ENCODE measurements at regions not wholly inside any gene's neighbourhood (a gene's known extent, or its start where the extent isn't known, plus 50 kb on each side); places are given as distances from the start of the nearest gene placed in this dataset.
A peak's percentile ranks its signal among the peaks of the same experiment; 100 is the strongest.

DNA sequence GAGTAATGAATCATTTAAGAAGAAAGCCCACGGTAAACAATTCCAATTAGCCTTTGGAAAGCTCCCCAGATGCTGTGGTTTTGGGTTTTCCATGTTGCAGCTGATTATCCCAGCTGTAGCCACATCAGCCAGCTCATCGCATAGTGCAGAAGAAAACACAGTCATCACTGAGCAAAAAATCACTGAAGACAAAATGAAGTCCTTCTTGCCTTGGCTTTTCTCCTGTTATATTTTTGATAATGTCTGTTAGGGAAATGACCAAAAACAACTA is 193.0 kb upstream of the C1QTNF7 start:
- DNase-seq: peak; percentile 96
- no peaks in the 10 kb centered on the region for H3K9me3 Mint-ChIP-seq
- H3K4me1 Mint-ChIP-seq (ENCODE audit: low read depth): peaks cover 59% of the 10 kb centered on the region
- peak overlapping the region; percentile 90 for H3K27ac Mint-ChIP-seq
- H3K27me3 Mint-ChIP-seq (ENCODE audit: insufficient read depth): peaks cover 10% of the 10 kb centered on the region
- no peaks in the 10 kb centered on the region for H3K36me3 Mint-ChIP-seq (ENCODE audit: low read depth)
- TF ChIP-seq, protein P1, sequence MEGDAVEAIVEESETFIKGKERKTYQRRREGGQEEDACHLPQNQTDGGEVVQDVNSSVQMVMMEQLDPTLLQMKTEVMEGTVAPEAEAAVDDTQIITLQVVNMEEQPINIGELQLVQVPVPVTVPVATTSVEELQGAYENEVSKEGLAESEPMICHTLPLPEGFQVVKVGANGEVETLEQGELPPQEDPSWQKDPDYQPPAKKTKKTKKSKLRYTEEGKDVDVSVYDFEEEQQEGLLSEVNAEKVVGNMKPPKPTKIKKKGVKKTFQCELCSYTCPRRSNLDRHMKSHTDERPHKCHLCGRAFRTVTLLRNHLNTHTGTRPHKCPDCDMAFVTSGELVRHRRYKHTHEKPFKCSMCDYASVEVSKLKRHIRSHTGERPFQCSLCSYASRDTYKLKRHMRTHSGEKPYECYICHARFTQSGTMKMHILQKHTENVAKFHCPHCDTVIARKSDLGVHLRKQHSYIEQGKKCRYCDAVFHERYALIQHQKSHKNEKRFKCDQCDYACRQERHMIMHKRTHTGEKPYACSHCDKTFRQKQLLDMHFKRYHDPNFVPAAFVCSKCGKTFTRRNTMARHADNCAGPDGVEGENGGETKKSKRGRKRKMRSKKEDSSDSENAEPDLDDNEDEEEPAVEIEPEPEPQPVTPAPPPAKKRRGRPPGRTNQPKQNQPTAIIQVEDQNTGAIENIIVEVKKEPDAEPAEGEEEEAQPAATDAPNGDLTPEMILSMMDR (IDR thresholded peaks at IDR 0.05): no peak
- no peak overlapping the region; the same call in 1 of the 2 replicates for H3K4me3 Mint-ChIP-seq

DNA sequence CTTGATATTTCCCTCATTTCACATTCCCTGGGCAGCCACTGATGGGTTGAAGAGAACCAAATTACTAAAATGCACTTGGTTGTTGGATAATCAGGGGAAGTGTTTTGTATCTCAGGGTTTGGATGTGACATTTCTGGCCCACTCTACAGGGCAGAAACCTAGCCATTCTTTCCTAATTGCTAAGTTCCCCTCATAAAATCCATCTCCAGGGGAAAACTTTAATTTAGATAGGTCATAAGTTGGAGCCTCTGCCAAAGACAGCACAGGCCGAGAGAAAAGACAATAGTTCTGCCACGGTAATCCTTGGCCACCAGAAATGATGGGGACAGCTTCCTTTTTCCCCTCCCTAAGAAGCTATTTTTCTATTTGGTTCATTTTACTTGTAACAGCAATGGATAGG is 192.7 kb upstream of the C1QTNF7 start:
- no peaks in the 10 kb centered on the region for H3K9me3 Mint-ChIP-seq
- peaks cover 62% of the 10 kb centered on the region for H3K4me1 Mint-ChIP-seq (ENCODE audit: low read depth)

DNA sequence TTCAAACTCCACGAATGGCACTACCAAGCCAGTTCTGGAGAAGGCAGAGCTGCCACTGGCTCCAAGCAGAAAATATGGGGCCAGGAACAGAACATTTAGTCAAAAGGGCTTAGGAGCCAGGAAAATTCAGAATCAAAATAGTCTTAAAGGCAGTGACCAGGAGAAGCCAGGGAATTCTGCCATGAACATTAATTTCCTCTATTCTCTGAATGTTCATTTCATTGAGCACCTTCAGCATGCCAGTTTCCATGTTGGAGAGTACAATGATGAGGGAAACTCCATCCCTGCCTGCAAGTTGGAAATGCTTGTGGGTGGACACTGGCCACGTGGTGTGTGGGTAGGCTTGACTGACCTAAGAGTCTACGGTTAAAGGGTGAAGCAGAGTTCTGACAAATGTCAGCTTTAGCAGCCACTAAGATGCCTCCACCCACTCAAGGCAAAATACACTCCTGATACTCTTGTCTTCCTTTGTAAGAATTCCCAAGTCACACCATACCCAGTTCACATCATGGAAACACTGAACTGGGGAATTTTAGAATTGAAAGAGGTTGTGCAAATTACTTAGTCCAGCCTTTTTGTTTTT is 190.1 kb upstream of the C1QTNF7 start:
- peaks cover 10% of the 10 kb centered on the region for H3K27me3 Mint-ChIP-seq (ENCODE audit: insufficient read depth)
- H3K36me3 Mint-ChIP-seq (ENCODE audit: low read depth): no peaks in the 10 kb centered on the region
- H3K4me3 Mint-ChIP-seq: no peak overlapping the region
- H3K9me3 Mint-ChIP-seq: no peaks in the 10 kb centered on the region
- TF ChIP-seq, protein P1 (IDR thresholded peaks at IDR 0.05): no peak
- DNase-seq: no peak
- H3K27ac Mint-ChIP-seq: no peak overlapping the region
- H3K4me1 Mint-ChIP-seq (ENCODE audit: low read depth): peaks cover 58% of the 10 kb centered on the region

More for the DNA sequence above, 192.7 kb upstream of the C1QTNF7 start:
- Mint-ChIP-seq H3K27ac (peak overlapping the region; percentile 90), H3K36me3 (ENCODE audit: low read depth) (no peaks in the 10 kb centered on the region), H3K27me3 (ENCODE audit: insufficient read depth) (peaks cover 10% of the 10 kb centered on the region), H3K4me3 (no peak overlapping the region)
- TF ChIP-seq, protein P1 (IDR thresholded peaks at IDR 0.05): no peak
- no peak for DNase-seq

DNA sequence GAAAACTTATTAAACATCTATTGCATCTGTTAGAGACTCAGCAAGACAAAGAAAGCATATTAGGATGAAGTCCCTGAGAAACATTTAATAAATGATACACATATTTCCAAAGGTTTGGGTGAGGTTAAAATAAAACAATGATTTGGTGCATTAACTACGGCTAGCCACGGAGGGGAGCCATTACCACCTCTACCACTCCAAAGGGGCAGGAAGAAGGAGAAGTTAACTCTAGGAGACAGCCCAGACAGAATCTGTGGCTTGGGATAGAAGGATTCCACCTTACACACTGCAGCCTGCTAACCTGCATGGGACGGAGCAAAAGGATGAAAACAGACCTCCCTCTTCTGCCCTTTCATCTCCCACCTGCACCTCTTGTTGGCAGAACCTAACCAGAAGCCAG is 189.1 kb upstream of the C1QTNF7 start:
- no peak overlapping the region for H3K4me3 Mint-ChIP-seq
- H3K27ac Mint-ChIP-seq: no peak overlapping the region
- H3K9me3 Mint-ChIP-seq: no peaks in the 10 kb centered on the region
- H3K27me3 Mint-ChIP-seq (ENCODE audit: insufficient read depth): peaks cover 10% of the 10 kb centered on the region
- H3K4me1 Mint-ChIP-seq (ENCODE audit: low read depth): peaks cover 49% of the 10 kb centered on the region
- TF ChIP-seq, protein P1 (IDR thresholded peaks at IDR 0.05): peak; percentile 76
- peak; percentile 33 for DNase-seq
- no peaks in the 10 kb centered on the region for H3K36me3 Mint-ChIP-seq (ENCODE audit: low read depth)

DNA sequence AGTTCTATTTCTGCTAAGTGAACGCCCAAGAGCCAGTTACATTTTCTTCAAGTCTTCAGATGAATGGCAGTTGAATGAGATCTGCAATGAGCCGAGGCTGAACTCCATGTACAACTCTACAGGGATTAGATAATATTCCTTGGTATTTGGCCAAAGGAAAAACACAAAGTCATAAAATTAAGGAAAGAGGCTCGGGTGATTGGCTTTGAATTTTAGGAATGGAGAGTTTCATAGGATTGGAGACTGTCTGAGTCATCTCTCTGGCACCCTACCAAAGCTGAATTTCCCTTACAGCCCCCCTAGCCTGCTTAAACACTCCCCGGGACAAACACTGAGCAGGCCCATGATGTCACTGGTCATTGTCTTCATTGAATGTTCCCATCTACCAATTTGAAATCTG is 188.0 kb upstream of the C1QTNF7 start:
- Mint-ChIP-seq H3K9me3 (no peaks in the 10 kb centered on the region), H3K4me3 (no peak overlapping the region), H3K27ac (no peak overlapping the region), H3K27me3 (ENCODE audit: insufficient read depth) (peaks cover 10% of the 10 kb centered on the region), H3K36me3 (ENCODE audit: low read depth) (no peaks in the 10 kb centered on the region), H3K4me1 (ENCODE audit: low read depth) (peaks cover 47% of the 10 kb centered on the region)
- no peak for DNase-seq
- TF ChIP-seq, protein P1 (IDR thresholded peaks at IDR 0.05): no peak

DNA sequence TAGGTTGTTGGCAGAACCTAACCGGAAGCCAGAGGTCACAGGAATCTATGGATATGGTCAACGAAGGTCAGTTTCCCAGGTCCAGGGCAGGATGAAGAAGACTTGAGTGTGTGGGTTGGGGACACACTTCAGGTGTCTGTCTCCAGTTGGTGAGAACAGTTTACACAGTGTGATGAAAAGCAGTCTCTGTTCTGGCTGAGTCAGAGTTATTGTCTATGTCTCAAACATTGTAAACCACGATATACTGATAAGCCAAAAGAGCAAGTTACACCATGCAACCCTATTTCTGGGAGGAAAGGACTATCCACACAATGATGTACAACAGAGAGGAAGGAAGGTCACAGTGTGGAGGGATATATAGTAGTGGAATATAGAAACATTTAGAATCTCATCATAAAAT is 187.1 kb upstream of the C1QTNF7 start:
- Mint-ChIP-seq H3K4me1 (ENCODE audit: low read depth) (peaks cover 42% of the 10 kb centered on the region), H3K27ac (no peak overlapping the region), H3K36me3 (ENCODE audit: low read depth) (no peaks in the 10 kb centered on the region), H3K4me3 (no peak overlapping the region), H3K9me3 (no peaks in the 10 kb centered on the region), H3K27me3 (ENCODE audit: insufficient read depth) (peaks cover 10% of the 10 kb centered on the region)
- no peak for DNase-seq
- TF ChIP-seq, protein P1 (IDR thresholded peaks at IDR 0.05): no peak

Measured in HFFc6 (cell line).